ENCODE measurements at regions not wholly inside any gene's neighbourhood (a gene's known extent, or its start where the extent isn't known, plus 50 kb on each side); places are given as distances from the start of the nearest gene placed in this dataset.

GRCh38 chr18:47420130-47420529 lies 168.7 kb upstream of the SKOR2 start:
- FAIRE-seq: no peak
- no peak for DNase-seq
- no peak overlapping the region for H3K4me3 ChIP-seq (ENCODE audit: low read depth in 1 of 3, low read length in 3 of 3)
- WGBS, 3 donors: 58 to 68% (median 64%) methylated on average over 4 of the region's 4 CpGs
- no peak overlapping the region for H3K27ac ChIP-seq (ENCODE audit: low read depth in 1 of 3, low read length in 2 of 3)
- H3K36me3 ChIP-seq (ENCODE audit: control insufficient read depth in 3 of 3, insufficient read depth in 2 of 3, low read depth in 1 of 3, low read length in 3 of 3): no peaks in the 10 kb centered on the region
- H3K27me3 ChIP-seq (ENCODE audit: control insufficient read depth in 3 of 3, insufficient read depth in 3 of 3, low read length in 3 of 3): peaks cover 0 to 5% (median 2%) of the 10 kb centered on the region in 3 donors
- H3K4me1 ChIP-seq (ENCODE audit: control insufficient read depth in 3 of 3, insufficient read depth in 2 of 3, low read depth in 1 of 3, low read length in 2 of 3): no peaks in the 10 kb centered on the region
- no peaks in the 10 kb centered on the region for H3K9me3 ChIP-seq (ENCODE audit: control insufficient read depth in 2 of 2, insufficient read depth in 1 of 2, low read depth in 1 of 2, low read length in 1 of 2)

GRCh38 chr18:47418746-47419145 lies 167.3 kb upstream of the SKOR2 start:
- no peaks in the 10 kb centered on the region for H3K36me3 ChIP-seq (ENCODE audit: control insufficient read depth in 3 of 3, insufficient read depth in 2 of 3, low read depth in 1 of 3, low read length in 3 of 3)
- peaks cover 0 to 5% (median 2%) of the 10 kb centered on the region in 3 donors for H3K27me3 ChIP-seq (ENCODE audit: control insufficient read depth in 3 of 3, insufficient read depth in 3 of 3, low read length in 3 of 3)
- no peak overlapping the region for H3K27ac ChIP-seq (ENCODE audit: low read depth in 1 of 3, low read length in 2 of 3)
- H3K9me3 ChIP-seq (ENCODE audit: control insufficient read depth in 2 of 2, insufficient read depth in 1 of 2, low read depth in 1 of 2, low read length in 1 of 2): no peaks in the 10 kb centered on the region
- no peak overlapping the region for H3K4me3 ChIP-seq (ENCODE audit: low read depth in 1 of 3, low read length in 3 of 3)
- 53 to 63% (median 61%) methylated on average over 3 of the region's 3 CpGs for WGBS, 3 donors
- FAIRE-seq: no peak
- no peak for DNase-seq
- H3K4me1 ChIP-seq (ENCODE audit: control insufficient read depth in 3 of 3, insufficient read depth in 2 of 3, low read depth in 1 of 3, low read length in 2 of 3): no peaks in the 10 kb centered on the region

DNA sequence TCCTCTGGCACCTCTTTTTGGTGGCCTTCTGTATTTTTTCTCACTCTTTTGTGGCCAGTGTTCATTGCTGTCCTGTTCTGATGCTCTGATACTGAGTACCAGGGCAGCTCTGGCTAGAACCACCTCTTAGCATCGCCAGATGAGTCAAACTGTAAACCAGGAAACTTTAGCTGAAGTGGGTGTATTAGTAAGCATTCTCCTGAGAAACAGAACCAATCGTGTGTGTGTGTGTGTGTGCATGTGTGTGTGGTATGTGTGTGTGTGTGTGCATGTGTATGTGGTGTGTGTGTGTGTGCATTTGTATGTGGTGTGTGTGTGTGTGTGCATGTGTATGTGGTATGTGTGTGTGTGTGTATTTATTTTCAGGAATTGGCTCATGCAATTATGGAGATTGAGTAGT lies 166.3 kb upstream of the SKOR2 start:
- 48 to 71% (median 58%) methylated on average over 2 of the region's 2 CpGs for WGBS, 3 donors
- Histone ChIP-seq H3K4me1 (ENCODE audit: control insufficient read depth in 3 of 3, insufficient read depth in 2 of 3, low read depth in 1 of 3, low read length in 2 of 3) (no peaks in the 10 kb centered on the region), H3K36me3 (ENCODE audit: control insufficient read depth in 3 of 3, insufficient read depth in 2 of 3, low read depth in 1 of 3, low read length in 3 of 3) (no peaks in the 10 kb centered on the region), H3K27me3 (ENCODE audit: control insufficient read depth in 3 of 3, insufficient read depth in 3 of 3, low read length in 3 of 3) (peaks cover 0 to 5% (median 2%) of the 10 kb centered on the region in 3 donors), H3K4me3 (ENCODE audit: low read depth in 1 of 3, low read length in 3 of 3) (no peak overlapping the region), H3K9me3 (ENCODE audit: control insufficient read depth in 2 of 2, insufficient read depth in 1 of 2, low read depth in 1 of 2, low read length in 1 of 2) (no peaks in the 10 kb centered on the region), H3K27ac (ENCODE audit: low read depth in 1 of 3, low read length in 2 of 3) (no peak overlapping the region)
- FAIRE-seq (no peak), DNase-seq (no peak)

DNA sequence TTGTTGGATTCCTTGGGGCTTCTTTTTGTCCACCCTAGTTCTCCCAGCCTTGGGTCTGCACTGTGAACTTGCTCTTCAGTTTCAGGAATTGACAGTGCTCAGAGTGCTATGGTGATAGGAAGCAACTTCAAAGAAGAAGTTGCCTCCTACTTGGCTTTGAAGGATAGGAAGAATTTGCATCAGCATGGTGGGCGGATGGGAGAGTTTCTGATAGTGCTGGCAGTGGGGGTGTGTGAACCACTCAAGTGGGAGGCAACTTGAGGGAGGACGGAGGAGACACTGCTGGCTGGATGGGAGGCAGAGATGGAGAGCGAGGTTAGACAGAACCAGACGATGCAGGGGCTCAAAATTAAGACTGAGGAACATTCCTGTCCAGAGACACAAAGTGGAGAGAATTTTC lies 164.4 kb upstream of the SKOR2 start:
- Histone ChIP-seq H3K27me3 (ENCODE audit: control insufficient read depth in 3 of 3, insufficient read depth in 3 of 3, low read length in 3 of 3) (peaks cover 0 to 9% (median 2%) of the 10 kb centered on the region in 3 donors), H3K36me3 (ENCODE audit: control insufficient read depth in 3 of 3, insufficient read depth in 2 of 3, low read depth in 1 of 3, low read length in 3 of 3) (no peaks in the 10 kb centered on the region), H3K4me1 (ENCODE audit: control insufficient read depth in 3 of 3, insufficient read depth in 2 of 3, low read depth in 1 of 3, low read length in 2 of 3) (no peaks in the 10 kb centered on the region), H3K4me3 (ENCODE audit: low read depth in 1 of 3, low read length in 3 of 3) (no peak overlapping the region), H3K27ac (ENCODE audit: low read depth in 1 of 3, low read length in 2 of 3) (no peak overlapping the region), H3K9me3 (ENCODE audit: control insufficient read depth in 2 of 2, insufficient read depth in 1 of 2, low read depth in 1 of 2, low read length in 1 of 2) (no peaks in the 10 kb centered on the region)
- FAIRE-seq (no peak), DNase-seq (no peak)
- WGBS, 3 donors: 47 to 70% (median 66%) methylated on average over 4 of the region's 4 CpGs

GRCh38 chr18:47413327-47413726 lies 161.9 kb upstream of the SKOR2 start:
- no peaks in the 10 kb centered on the region for H3K4me1 ChIP-seq (ENCODE audit: control insufficient read depth in 3 of 3, insufficient read depth in 2 of 3, low read depth in 1 of 3, low read length in 2 of 3)
- H3K27ac ChIP-seq (ENCODE audit: low read depth in 1 of 3, low read length in 2 of 3): no peak overlapping the region
- 40 to 60% (median 53%) methylated on average over 2 of the region's 2 CpGs for WGBS, 3 donors
- FAIRE-seq (no peak), DNase-seq (no peak)
- H3K9me3 ChIP-seq (ENCODE audit: control insufficient read depth in 2 of 2, insufficient read depth in 1 of 2, low read depth in 1 of 2, low read length in 1 of 2): no peaks in the 10 kb centered on the region
- peaks cover 0 to 7% (median 0%) of the 10 kb centered on the region in 3 donors for H3K27me3 ChIP-seq (ENCODE audit: control insufficient read depth in 3 of 3, insufficient read depth in 3 of 3, low read length in 3 of 3)
- H3K4me3 ChIP-seq (ENCODE audit: low read depth in 1 of 3, low read length in 3 of 3): no peak overlapping the region
- H3K36me3 ChIP-seq (ENCODE audit: control insufficient read depth in 3 of 3, insufficient read depth in 2 of 3, low read depth in 1 of 3, low read length in 3 of 3): no peaks in the 10 kb centered on the region

DNA sequence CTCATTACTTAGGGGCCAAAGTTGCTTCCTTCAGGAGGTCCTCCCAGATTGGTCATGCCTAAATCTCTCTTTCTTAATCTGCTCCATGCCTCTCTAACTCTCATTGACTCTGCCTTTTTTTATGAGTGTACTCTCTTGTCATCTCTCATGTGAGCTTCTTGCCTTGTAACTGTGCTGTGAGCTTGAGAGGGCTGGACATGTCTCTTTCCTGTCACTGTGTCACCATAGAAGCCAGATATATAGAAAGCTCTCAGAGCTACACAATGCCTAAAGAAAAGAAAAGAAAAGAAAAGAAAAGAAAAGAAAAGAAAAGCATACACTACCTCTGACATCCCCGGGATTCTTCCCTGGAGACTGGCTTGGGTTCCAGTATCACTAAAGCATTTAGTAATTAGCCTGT lies 161.5 kb upstream of the SKOR2 start:
- no peak overlapping the region for H3K4me3 ChIP-seq (ENCODE audit: low read depth in 1 of 3, low read length in 3 of 3)
- FAIRE-seq: no peak
- WGBS, 3 donors: 52 to 81% (median 71%) methylated on average over 1 of the region's 1 CpG

GRCh38 chr18:47411159-47411558 lies 159.7 kb upstream of the SKOR2 start:
- H3K4me1 ChIP-seq (ENCODE audit: control insufficient read depth in 3 of 3, insufficient read depth in 2 of 3, low read depth in 1 of 3, low read length in 2 of 3): no peaks in the 10 kb centered on the region
- no peak overlapping the region for H3K4me3 ChIP-seq (ENCODE audit: low read depth in 1 of 3, low read length in 3 of 3)
- DNase-seq: no peak
- 54 to 80% (median 70%) methylated on average over 1 of the region's 1 CpG for WGBS, 3 donors
- no peaks in the 10 kb centered on the region for H3K36me3 ChIP-seq (ENCODE audit: control insufficient read depth in 3 of 3, insufficient read depth in 2 of 3, low read depth in 1 of 3, low read length in 3 of 3)
- no peak overlapping the region for H3K27ac ChIP-seq (ENCODE audit: low read depth in 1 of 3, low read length in 2 of 3)
- no peaks in the 10 kb centered on the region for H3K9me3 ChIP-seq (ENCODE audit: control insufficient read depth in 2 of 2, insufficient read depth in 1 of 2, low read depth in 1 of 2, low read length in 1 of 2)
- no peak for FAIRE-seq
- peaks cover 0 to 4% (median 0%) of the 10 kb centered on the region in 3 donors for H3K27me3 ChIP-seq (ENCODE audit: control insufficient read depth in 3 of 3, insufficient read depth in 3 of 3, low read length in 3 of 3)

More for the DNA sequence above, 161.5 kb upstream of the SKOR2 start:
- Histone ChIP-seq H3K36me3 (ENCODE audit: control insufficient read depth in 3 of 3, insufficient read depth in 2 of 3, low read depth in 1 of 3, low read length in 3 of 3) (no peaks in the 10 kb centered on the region), H3K27ac (ENCODE audit: low read depth in 1 of 3, low read length in 2 of 3) (no peak overlapping the region), H3K27me3 (ENCODE audit: control insufficient read depth in 3 of 3, insufficient read depth in 3 of 3, low read length in 3 of 3) (peaks cover 0 to 7% (median 0%) of the 10 kb centered on the region in 3 donors), H3K4me1 (ENCODE audit: control insufficient read depth in 3 of 3, insufficient read depth in 2 of 3, low read depth in 1 of 3, low read length in 2 of 3) (no peaks in the 10 kb centered on the region), H3K9me3 (ENCODE audit: control insufficient read depth in 2 of 2, insufficient read depth in 1 of 2, low read depth in 1 of 2, low read length in 1 of 2) (no peaks in the 10 kb centered on the region)
- DNase-seq: no peak

GRCh38 chr18:47410139-47410538 lies 158.7 kb upstream of the SKOR2 start:
- DNase-seq (no peak), FAIRE-seq (no peak)
- H3K4me1 ChIP-seq (ENCODE audit: control insufficient read depth in 3 of 3, insufficient read depth in 2 of 3, low read depth in 1 of 3, low read length in 2 of 3): no peaks in the 10 kb centered on the region
- H3K36me3 ChIP-seq (ENCODE audit: control insufficient read depth in 3 of 3, insufficient read depth in 2 of 3, low read depth in 1 of 3, low read length in 3 of 3): no peaks in the 10 kb centered on the region
- no peak overlapping the region for H3K27ac ChIP-seq (ENCODE audit: low read depth in 1 of 3, low read length in 2 of 3)
- whole genome bisulfite sequencing, 3 donors: 72 to 80% (median 77%) methylated on average over 6 of the region's 6 CpGs
- no peak overlapping the region for H3K4me3 ChIP-seq (ENCODE audit: low read depth in 1 of 3, low read length in 3 of 3)
- no peaks in the 10 kb centered on the region for H3K9me3 ChIP-seq (ENCODE audit: control insufficient read depth in 2 of 2, insufficient read depth in 1 of 2, low read depth in 1 of 2, low read length in 1 of 2)
- peaks cover 0 to 4% (median 0%) of the 10 kb centered on the region in 3 donors for H3K27me3 ChIP-seq (ENCODE audit: control insufficient read depth in 3 of 3, insufficient read depth in 3 of 3, low read length in 3 of 3)

DNA sequence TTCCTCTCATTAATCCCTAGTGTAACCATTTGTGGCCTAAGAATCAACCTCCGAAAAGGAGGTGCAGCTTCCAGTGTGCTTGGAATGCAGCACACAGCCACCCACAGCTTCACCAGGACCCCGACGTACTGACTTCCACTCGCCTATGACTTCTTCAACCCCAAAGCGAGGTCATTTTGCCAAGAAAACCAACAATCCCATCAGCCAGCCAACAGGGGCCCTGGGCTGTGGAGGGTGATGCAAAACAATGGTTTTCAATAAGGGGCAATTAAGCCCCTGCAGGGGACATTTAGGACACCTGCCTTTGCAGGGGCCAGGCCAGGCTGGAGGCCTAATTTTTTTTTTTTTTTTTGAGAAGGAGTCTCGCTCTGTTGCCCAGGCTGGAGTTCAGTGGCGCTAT lies 158.1 kb upstream of the SKOR2 start:
- H3K4me3 ChIP-seq (ENCODE audit: low read depth in 1 of 3, low read length in 3 of 3): no peak overlapping the region
- H3K36me3 ChIP-seq (ENCODE audit: control insufficient read depth in 3 of 3, insufficient read depth in 2 of 3, low read depth in 1 of 3, low read length in 3 of 3): no peaks in the 10 kb centered on the region
- no peaks in the 10 kb centered on the region for H3K4me1 ChIP-seq (ENCODE audit: control insufficient read depth in 3 of 3, insufficient read depth in 2 of 3, low read depth in 1 of 3, low read length in 2 of 3)
- H3K9me3 ChIP-seq (ENCODE audit: control insufficient read depth in 2 of 2, insufficient read depth in 1 of 2, low read depth in 1 of 2, low read length in 1 of 2): no peaks in the 10 kb centered on the region
- FAIRE-seq (no peak), DNase-seq (no peak)
- H3K27ac ChIP-seq (ENCODE audit: low read depth in 1 of 3, low read length in 2 of 3): no peak overlapping the region
- peaks cover 0 to 4% (median 0%) of the 10 kb centered on the region in 3 donors for H3K27me3 ChIP-seq (ENCODE audit: control insufficient read depth in 3 of 3, insufficient read depth in 3 of 3, low read length in 3 of 3)
- WGBS, 3 donors: 89 to 96% (median 94%) methylated on average over 7 of the region's 7 CpGs
